GM21423 (cell line): ENCODE measurements at regions not wholly inside any gene's neighbourhood (a gene's known extent, or its start where the extent isn't known, plus 50 kb on each side); places are given as distances from the start of the nearest gene placed in this dataset.
"Not testable (repeated sequence)": the region's sequence is repeated elsewhere in the genome, so short reads cannot be mapped to it uniquely, and the experiment has no call there.

ENCODE experiments used
- ATAC-seq: cut with Tn5 transposase; IDR thresholded peaks from one replicate; pipeline ENCODE4 v1.9.1; 2021; ENCODE audit warnings: mild to moderate bottlenecking, moderate library complexity; ENCODE audit not compliant: unreplicated experiment

DNA sequence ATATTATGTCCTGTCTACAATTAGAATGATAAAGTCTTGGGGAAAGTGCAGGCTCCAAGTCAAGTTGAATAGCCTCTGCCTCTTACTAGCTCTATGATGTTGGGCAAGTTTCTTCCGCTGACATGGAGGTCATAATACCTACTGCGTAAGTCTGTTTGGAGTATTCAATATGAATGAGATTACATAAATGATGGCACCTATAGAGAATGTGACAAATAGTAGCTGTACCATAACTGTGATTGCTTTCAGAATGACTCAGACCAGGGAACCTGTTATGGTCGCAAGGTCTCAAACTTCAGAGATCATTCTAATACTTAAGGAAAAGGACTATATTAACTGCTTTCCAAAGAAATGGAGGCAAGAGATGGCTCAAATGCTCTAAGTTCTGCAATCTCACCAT is 94.0 kb upstream of the ABCA1 start:
- no peak for ATAC-seq

DNA sequence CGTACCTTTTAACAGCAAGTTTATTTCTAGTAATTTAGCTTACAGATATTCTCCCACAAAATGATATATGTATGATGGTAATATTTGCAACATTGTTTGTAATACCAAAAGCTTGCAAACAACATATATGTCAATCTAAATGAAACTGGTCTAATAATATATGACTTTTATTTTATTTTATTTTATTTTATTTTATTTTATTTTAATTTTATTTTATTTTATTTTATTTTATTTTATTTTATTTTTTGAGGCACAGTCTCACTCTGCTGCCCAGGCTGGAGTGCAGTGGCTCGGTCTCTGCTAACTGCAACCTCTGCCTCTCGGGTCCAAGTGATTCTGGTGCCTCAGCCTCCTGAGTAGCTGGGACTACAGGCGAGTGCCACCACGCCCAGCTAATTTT is 94.6 kb upstream of the ABCA1 start:
- ATAC-seq: not testable (repeated sequence)

DNA sequence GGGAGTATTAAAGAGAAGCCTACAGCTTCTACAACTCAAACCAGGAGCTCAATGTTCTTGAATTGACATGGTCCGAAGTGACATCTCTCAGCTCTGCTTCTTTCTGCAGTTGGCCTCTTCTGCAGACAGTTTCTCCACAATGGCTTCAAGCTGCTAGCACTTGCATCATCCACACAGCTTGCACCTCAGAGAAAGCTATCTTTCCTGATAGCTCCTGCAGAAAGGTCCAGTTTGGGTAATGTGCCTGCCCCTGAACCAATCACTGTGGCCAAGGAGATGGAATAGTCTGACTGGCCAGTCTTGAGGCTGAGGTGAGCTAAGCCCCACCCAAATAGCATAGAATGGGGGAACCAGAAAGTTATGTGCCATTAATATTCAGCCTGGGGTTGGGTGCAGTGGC is 95.8 kb upstream of the ABCA1 start:
- no peak for ATAC-seq

DNA sequence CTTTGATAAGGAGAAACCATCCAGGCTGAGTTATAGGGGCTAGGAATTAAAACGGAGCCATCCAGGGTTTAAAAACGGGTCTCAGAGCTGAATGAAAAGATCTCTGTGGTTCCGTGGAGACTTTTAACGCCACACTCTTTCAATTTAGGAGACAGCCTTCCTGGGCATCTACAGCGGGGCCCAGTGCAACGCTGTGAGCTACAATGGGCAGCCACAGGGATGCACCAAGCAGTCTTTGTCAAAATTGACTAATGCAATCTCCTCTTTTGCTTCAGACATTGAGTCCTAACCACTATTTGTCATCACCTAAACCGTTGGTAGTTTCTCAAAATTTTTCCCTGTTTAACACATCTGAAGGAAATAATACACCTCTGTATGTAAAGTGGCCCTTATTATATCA is 96.6 kb upstream of the ABCA1 start:
- ATAC-seq: no peak

DNA sequence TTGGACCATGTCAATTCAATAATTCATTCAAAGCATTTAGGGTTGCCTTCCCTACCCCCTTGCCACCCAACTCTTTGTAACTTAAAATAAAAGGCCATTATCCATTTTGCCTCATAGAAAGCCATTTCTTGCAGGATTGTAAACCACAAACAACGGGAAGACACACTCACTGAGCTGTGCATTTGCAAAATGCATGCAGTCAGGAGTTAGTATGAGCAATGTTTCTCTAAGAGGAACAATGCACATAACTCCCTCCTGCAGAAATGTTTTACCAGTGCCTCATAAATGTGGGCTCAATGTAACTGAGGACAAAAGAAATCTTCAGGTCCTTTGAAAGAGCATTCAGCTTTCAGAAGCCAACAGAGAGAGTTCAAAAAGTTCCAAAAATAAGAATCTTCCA is 98.5 kb upstream of the ABCA1 start:
- ATAC-seq: no peak

DNA sequence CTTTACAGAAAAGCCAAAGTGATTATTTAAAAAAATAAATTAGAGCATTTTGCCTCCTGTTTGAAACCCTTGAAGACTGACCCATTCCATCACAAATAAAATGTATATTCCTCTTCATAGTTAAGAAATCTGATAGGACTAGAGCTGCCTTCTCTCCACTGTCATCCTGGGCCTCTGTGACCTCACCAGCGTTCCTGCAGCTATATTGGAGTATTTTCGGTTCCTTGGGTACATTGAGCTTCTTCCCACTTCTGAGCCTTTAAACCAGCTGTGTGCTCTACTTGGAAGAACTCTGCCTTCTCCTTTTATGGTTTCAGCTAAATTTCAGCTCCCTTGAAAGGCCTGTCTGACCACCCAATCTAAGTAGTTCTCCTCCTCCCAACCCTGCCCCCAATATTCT is 99.1 kb upstream of the ABCA1 start:
- no peak for ATAC-seq

DNA sequence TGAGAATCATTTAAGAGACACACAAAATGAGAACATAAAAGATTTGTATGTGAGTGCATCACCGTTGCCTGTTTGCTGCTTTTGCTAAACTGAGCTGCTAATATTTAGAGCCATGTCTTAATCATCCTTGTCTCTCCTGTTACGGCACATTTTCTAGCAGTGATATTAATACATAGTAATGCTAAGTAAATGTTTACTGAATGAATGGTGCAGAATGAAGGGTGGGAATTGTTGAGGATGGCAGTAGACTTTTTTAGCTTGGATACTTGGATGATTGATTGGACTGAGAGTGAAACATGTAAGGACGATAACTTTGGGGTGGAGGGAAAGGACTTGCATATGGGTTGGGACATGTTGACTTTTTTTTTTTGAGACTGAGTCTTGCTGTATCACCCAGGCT is 102.3 kb upstream of the ABCA1 start:
- ATAC-seq: no peak

DNA sequence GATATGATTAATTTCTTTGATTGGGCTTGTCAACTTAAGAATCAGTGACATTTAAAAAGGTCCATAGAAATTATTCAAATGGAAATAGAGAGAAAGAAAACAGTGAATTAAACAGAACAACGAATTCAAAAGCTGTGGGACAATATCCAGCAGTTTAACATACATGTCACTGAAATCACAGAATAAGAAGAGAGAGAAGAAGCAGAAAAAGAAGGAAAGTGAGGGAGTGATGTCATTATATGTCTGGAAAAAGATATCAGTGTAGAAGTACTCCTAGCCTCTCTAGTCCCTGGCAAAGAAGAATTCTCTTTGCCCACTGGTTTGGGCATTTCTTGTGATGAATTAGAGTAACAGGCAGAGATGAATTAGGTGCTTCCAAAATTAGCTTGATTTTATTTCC is 109.2 kb upstream of the ABCA1 start:
- no peak for ATAC-seq

DNA sequence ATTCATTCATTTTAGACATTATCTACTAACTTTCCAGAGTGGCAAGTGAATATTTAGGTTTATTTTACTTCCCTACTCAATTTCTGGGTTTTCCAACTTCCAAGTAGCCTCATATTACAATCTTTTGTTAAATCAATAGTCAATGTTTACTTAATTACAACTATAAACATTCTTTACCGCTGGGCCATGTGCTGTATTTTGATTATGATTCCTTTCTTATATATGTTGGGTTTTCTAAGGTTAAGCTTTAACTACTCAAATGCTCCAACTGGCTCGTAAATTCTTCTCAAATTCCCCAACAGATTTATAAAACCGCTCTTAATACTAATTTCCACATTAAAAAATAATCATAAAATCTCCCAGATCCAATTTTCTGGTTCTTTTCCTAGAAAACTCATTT is 110.1 kb upstream of the ABCA1 start:
- ATAC-seq: no peak

DNA sequence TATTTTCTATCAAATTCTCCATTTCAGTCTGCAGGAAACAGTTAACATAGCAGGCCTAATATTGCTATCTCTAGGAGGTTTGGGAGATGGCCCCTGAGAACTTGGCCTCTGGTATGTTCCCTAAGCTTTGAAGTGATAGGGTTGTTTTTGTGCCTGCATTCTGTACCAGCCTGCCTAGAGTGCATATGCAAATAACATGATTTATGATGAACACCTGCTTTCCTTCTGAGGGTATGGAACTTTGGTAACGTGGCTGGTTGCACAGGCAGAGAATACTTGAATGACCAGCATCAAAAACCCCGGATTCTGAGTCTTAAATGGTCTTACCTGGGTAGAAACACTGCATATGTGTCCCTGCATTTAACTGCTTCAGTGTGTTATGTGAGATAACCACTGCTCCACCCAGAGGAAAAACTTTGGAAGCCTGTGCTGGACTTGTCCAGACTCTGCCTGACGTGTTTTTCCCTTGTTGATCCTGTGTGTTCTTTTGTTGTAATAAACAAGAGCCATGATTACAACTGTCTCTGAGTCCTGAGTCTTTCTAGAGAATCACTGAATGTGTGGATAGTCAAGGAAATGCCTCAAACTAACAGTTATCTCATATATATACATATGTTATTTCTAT is 111.3 kb upstream of the ABCA1 start:
- ATAC-seq: no peak

DNA sequence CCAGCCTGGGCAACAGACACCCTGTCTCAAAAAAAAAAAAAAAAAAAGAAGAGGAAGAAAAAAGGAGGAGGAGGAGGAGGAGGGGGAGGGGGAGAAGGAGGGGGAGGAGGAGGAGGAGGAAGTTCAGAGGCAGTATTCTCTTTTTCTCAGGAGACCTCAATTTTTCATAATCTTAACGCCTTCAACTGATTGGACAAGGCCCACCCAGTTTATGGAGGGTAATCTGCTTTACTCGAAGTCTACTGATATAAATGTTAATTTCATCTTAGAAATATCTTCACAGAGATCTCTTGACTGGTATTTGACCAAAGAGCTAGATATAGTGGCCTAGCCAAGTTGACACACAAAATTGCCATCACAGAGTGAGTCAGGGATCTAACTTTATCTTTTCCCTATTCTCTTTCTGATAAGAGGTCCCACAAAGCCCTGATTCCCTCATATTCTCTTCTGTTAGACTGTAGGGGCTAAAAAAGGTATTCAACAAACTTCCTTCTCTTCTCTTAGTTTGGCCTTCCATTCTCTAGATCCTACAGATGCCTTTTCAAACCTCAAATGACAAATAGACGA is 115.5 kb upstream of the ABCA1 start:
- no peak for ATAC-seq

DNA sequence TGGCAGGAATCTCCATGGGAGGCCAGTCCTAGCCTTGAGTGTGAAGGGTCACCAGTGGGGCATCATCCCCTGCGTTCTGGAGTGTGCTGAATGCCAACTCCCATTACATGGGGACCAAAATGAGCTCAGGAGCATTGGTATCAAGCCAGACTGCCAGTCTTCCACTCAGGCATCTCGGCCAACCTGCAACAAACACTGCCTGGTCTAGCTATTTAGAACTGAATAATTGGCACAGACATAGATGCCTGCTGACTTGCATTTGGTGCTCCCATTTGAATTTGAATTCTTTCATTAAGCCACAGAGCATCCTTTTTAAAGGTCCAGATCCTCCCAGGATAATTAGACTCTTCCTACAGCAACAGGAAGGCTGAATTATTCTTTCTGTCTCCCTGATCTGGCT is 116.6 kb upstream of the ABCA1 start:
- no peak for ATAC-seq

DNA sequence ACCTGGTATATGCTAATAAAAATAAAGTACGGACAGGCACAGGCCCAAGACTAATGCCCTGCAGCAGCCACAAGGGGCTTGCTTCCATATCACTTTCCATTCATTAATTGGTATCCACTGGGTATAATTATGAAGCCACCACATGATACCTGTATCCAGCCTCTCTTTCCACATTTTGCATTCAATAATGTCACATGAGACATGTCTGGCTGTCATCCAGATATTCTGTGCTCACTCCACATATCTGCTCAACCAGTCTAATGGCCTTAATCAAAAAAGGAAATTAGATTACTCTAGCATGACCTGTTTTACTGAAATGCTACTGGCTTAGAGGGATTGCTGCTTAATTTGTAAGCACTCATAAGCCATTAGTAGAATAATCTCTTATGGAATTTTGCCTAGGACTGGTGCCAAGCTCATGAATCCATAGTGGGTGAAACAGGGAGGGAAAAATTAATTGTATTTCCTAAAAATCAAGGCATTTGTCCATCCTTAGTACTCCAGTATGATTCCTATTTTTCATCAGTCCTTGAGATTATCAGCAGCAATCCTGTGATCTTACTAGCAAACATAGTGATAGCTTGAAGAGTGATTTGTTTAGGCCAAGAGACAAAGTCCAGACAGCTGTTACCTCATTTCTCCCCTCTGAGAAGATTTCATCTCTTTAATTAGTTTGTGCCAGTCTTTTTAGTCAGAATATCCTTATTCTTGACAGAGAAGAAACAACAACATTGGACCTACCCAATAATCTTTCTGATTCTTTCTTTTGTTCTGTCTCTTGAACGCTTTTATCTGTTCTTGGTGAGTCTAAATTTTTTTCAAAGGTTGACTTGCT is 119.2 kb upstream of the ABCA1 start:
- no peak for ATAC-seq

DNA sequence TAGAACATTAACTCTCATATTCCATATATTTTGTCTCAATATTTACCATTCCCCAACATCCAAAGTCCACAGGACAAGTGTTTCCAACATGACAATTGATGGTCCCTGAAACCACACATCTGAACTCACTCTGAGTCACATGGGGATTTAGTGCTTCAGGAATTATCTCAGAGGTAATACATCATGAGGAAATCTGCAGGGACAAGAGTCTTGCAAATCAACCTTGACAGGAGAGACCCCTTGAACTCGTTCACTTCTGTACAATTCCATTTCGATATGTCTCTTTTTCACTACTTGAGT is 119.7 kb upstream of the ABCA1 start:
- ATAC-seq: no peak

DNA sequence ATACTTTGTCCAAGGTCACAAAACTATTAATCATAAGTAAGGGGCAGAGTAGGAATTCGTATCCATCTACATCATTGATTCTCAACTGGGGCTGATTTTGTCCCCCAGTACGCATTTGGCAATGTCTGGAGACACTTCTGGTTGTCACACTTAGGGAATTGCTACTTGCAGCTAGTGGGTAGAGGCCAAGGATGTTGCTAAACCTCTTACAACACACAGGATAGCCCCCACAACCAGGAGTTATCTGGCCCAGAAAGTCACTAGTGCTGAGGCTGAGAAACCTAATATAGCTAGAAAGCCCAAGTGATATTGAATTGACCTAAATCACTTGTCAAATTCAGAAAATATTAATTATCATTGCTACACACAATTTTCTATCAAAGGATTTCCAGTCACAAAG is 120.4 kb upstream of the ABCA1 start:
- no peak for ATAC-seq

DNA sequence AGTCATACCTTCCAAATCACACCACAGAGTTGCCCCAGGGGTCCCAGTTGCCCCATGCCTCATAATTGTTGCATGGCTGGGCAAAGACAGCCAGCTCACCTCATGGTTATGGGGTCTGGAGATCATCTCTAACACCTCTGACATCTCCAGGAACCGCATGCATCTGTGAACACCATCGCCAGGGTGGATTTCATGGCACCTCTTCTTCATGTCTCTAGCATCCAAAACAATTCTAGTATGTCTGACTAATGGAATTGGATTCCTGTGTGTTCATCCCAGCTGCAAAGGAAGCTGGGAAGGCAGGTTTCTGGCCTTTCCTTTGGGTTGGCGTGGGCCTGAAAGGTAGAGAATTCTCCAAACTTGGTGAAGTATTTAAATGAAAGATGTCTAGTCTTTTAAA is 122.3 kb upstream of the ABCA1 start:
- no peak for ATAC-seq

DNA sequence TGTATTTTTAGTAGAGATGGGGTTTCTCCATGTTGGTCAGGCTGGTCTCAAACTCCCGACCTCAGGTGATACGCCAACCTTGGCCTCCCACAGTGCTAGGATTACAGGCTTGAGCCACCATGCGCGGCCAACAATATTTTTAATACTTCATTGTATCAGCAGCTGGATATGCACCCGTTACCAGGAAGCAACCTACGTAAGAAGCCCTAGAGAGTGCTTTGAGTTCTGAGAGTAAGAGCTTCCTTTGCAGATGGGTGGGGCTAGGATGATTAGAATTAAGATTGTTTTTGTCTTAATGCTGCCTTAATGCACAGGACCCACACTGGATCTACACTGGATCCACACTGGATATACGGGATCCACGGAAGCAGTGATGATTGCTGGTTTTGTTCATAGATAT is 123.9 kb upstream of the ABCA1 start:
- ATAC-seq: no peak

DNA sequence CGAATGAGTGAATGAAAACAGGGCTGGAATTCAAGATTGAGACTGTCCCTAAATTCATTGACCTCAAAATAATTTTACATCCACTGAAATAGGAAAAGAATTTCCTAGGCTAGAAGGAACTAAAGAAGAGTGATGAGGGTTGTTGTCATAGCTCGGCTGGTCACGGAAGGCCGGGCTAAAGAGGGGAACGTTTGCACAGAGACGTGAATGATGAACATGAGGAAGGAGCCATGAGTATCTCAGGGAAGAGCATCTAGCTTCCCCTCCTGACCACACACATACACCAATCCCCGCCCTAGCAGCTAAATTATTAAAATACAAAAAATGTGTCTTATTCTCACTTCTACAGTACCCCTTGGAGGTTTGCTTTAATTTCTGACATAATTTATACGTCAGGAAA is 124.4 kb upstream of the ABCA1 start:
- ATAC-seq: no peak

DNA sequence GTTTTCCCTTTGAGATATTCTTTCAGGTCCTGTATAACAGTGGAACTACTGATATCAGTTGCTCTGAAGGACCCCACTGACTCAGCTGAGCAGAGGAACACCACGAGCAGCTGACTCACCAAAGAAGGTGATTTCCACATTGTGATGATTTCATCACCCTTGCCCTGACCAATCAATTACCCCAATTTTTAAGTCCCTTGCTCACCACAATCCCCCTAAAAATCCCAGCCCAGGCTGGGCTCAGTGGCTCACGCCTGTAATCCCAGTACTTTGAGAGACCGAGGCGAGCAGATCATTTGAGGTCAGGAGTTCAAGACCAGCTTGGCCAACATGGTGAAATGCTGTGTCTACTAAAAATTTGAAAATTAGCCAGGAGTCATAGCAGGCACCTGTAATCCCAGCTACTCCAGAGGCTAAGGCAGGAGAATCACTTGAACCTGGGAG is 125.3 kb upstream of the ABCA1 start:
- ATAC-seq: peak; percentile 84

DNA sequence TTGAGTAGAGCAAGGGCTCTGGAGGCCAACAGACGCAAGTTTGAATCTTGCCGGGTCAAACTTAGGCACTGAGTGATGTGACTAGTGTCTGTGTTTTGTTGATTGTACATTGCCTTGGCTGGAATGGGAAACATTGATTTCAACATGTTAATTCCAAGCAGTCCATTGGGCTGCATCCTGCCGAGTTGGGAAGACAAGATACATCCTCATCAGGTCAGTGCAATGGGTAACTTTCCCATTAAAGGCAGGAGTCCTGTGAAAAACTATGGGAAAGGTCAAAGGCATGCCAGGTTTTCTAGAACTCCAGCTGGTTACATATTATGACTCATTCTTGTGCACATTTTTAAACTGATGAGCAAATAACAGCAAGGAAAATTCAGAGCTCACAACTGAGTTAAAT is 126.5 kb upstream of the ABCA1 start:
- ATAC-seq: no peak

DNA sequence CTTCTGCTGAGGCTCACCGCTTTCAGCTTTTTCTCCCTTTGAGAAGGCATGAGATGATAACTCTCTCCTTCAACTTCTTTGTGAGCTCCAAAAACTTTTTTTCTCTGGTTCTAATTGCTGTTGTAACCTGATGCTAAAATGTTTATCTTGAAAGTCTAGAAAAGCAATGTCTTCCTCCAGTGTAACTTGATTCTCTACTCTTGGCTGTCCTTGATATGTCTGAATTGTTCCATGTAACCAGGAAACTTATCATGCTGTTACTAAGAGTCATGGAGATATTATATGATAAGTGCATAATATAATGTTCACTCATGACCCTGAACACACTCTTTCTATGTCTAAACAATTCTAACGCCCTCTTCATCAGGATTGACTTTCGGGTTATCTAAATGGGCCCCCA is 128.0 kb upstream of the ABCA1 start:
- ATAC-seq: no peak

DNA sequence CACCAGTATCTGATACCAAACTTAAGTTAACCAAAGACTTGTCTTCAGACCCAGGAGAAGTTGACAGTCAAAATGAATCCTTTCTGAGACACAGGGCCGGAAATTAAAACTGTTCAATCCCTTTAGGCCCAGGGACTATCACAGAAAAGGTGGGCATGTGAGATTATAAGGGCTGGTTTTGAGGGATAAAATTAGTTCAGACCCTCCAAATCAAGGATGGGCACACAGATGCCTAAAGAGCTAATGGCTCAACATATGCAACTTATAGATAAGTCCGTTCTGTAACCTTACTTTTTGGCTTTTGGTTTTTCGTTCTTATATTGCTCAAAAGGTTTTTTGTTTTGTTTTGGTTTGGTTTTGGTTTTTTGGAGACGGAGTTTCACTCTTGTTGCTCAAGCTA is 129.6 kb upstream of the ABCA1 start:
- ATAC-seq: no peak

DNA sequence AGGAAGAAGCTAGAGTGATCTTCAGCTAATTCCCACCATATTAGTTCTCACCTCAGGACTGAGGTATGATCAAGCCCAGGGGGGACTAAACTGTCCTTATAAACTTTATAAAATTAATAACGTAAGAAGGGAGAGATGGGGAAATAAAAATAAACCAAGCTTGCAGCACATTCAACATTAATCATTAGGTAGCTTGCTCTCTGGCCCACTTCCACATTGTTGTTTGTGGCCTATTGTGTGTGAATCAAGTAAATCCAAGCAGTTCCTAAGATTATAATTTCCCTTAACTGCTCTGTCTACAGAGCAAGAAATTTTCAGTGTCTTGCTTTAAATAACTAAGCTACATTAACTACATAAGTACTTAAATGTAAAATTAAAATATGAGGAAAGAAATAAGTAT is 131.3 kb upstream of the ABCA1 start:
- no peak for ATAC-seq
